Left lobe of liver (tissue), 2 donors: ENCODE measurements at regions not wholly inside any gene's neighbourhood (a gene's known extent, or its start where the extent isn't known, plus 50 kb on each side); places are given as distances from the start of the nearest gene placed in this dataset.
A peak's percentile ranks its signal among the peaks of the same experiment; 100 is the strongest.

Source experiments
- ATAC-seq: fragments of 200-7000 bp; cut with Tn5 transposase; one replicate; pipeline ENCODE4 v1.9.1; 2020; ENCODE audit warnings: mild to moderate bottlenecking, moderate library complexity
- DNase-seq: peaks from one replicate; pipeline ENCODE4 v3.0.0-alpha.2; 2020; ENCODE audit warnings: low spot score
- donor health status: DM: no; HTN: no; CAD: no; lungs with moderate emphysema.
- donor health status: DM: no; HTN: yes; CAD: no.

- DNase-seq (no peak), ATAC-seq (no peak)
Measured at GRCh38 chr9:103377667-103378066, 382.5 kb downstream of the CYLC2 start.

- DNase-seq, result peak; percentile 59
- ATAC-seq, result peak; percentile 100
Measured at GRCh38 chr9:103397868-103398600, 402.9 kb downstream of the CYLC2 start.

- no peak for ATAC-seq
Measured at GRCh38 chr9:103399535-103399934, 404.4 kb downstream of the CYLC2 start.

DNA sequence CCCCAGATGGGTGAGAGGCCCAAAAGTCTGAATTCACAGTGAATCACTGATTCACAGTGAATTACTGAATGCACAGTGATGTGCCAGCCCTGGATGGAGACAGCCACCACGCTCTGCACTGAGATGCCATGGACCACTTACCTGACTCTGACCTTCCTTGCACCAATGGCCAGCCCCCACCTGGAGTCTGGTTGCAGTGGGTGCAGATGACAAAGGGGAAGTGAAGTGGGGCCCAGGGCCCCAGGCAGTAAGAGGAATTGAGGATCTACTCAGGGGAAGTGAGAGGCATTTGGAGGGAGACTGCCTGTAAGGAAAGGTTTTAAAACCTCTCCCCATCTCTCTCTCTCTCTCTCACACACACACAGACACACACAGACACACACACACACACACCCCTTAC is 412.1 kb downstream of the CYLC2 start:
- no peak for ATAC-seq
- no peak for DNase-seq

More at GRCh38 chr9:103399535-103399934, 404.4 kb downstream of the CYLC2 start:
- no peak for DNase-seq

GRCh38 chr9:103410059-103410458 is 414.9 kb downstream of the CYLC2 start:
- ATAC-seq, result no peak
- DNase-seq, result no peak

- ATAC-seq (no peak), DNase-seq (no peak)
Measured at GRCh38 chr9:103427696-103428095, 432.6 kb downstream of the CYLC2 start.

GRCh38 chr9:103430469-103430868 is 435.3 kb downstream of the CYLC2 start:
- ATAC-seq, result no peak

DNA sequence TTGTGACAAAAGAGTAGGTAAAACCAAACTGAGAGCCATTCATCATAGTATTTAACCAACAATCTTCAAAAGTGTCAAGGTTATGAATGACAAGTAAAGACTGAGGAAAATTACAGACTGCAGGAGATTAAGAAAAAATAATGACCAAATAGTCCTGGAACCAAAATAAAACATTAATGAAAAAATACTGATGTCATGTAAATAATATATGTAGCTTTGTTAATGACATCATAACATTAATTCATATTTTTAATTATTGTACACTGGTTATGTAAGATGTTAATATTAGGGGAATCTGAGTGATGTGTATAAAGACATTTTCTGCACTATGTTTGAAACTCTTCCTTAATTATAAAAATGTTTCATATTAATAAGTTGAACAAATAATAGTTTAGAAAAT is 436.7 kb downstream of the CYLC2 start:
- ATAC-seq, result no peak
- no peak for DNase-seq

More at GRCh38 chr9:103430469-103430868, 435.3 kb downstream of the CYLC2 start:
- DNase-seq, result no peak

DNA sequence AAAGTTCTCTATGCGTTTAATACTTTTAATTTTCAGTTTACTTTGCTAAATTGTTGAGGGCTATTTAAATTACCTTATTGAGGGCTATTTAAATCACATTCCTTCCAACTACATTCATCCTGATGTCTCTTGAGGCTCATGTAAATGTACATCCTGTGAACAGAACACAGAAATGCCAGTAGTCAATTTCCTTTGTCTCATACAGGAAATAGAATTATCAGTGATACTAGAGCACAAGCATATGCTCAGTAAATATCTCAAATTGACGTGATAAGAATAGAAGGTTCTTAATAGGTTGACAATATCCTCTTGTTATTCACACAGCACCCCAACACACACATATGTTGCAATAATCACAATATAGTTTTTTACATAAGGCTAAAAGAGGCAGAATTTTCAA is 449.0 kb downstream of the CYLC2 start:
- ATAC-seq (no peak), DNase-seq (no peak)

DNA sequence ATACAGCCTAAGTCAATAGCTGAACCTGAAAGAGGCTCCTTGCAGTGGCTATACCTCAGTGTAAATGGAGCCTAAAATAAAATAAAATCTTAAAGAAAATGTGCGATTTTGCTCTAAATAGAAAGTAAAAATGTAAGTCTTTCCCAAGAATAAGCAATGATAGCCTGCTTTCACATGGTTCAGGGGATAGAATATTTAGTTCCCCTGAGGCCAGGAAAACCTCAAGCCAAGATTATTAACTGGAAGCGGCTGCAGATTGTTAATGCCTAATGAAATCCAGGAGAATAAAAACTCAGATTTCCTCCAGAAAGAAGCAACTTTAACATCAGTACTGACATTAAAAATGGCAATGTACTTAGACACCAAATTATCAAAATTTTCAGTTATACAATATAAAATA is 463.7 kb downstream of the CYLC2 start:
- ATAC-seq (no peak), DNase-seq (no peak)

DNA sequence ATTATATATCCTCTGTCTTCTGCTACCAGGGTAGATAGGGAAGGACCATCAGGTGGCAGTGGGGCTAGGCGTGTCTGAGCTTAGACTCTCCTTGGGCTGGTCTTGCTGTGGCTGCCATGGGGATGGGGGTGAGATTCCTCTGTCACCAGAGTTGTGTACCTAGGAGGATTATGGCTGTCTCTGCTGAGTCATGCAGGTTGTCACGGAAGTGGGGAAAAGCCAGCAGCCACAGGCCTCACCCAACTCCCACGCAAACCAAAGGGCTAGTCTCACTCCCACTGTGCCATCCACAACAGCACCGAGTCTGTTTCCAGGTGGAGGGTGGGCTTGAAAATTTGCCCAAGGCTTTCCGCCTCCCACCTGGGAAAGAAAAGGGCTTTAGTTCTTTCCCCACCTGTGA is 476.1 kb downstream of the CYLC2 start:
- DNase-seq (no peak), ATAC-seq (no peak)

- ATAC-seq, result no peak
- no peak for DNase-seq
Measured at GRCh38 chr9:103474156-103474555, 479.0 kb downstream of the CYLC2 start.

DNA sequence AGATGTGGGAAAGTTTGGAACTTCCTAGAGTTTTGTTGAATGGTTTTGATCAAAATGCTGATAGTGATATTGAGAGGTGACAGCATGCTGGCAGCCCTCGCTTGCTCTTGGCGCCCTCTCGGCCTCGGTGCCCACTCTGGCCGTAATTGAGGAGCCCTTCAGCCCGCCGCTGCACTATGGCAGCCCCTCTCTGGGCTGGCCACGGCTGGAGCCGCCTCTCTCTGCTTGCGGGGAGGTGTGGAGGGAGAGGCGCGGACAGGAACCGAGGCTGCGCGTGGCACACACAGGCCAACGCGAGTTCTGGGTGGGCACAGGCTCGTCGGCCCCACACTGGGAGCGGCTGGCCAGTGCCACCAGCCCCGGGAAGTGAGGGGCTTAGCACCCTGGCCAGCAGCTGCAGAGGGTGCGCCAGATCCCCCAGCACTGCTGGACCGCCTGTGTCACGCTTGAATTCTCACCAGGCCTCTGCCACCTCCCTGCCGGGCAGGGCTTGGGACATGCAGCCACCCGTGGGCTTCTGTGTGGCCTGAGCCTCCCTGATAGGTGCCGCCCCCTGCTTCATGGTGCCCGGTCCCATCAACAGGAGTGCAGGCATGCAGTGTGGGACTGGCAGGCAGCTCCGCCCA is 488.5 kb downstream of the CYLC2 start:
- ATAC-seq (no peak), DNase-seq (no peak)

DNA sequence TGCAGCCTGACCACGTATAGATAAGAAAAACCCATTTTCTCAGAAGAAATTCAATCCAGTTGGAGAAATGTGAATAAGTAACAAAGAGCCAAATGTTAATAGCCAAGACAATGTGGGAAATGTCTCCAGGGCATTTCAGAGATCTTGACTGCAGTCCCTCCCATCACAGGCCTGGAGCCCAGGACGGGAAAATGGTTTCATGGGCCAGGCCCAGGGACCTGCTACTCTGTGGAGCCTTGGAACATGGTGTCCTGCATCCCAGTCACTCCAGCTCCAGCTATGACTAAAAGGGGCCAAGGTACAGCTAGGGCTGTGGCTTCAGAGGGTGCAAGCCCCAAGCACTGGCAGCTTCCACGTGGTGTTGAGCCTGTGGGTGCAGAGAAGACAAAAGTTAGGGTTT is 490.0 kb downstream of the CYLC2 start:
- ATAC-seq, result no peak
- DNase-seq, result no peak

- ATAC-seq, result no peak
- no peak for DNase-seq
Measured at GRCh38 chr9:103514767-103515166, 519.6 kb downstream of the CYLC2 start.

- ATAC-seq, result no peak
- DNase-seq, result no peak
Measured at GRCh38 chr9:103522409-103522808, 527.3 kb downstream of the CYLC2 start.

GRCh38 chr9:103530934-103531333 is 535.8 kb downstream of the CYLC2 start:
- no peak for DNase-seq
- ATAC-seq, result no peak

DNA sequence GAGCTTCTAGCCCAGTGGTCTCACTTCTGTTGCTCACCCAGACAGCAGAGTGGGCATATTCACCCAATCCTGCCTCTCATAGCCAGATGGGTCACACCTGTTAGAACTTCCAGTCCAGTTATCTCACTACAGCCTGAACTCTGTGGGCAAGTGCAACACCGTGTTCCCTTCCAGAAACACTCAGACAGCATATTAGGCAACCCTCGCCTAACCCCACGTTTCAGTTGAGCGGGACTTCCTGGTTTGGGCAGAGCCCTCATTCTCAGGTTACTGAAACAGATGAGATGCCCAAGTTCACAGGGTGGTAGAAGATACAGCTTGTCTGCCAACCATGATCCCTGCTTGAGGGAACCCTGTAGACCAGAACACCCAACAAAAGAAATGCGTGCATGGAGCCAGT is 538.2 kb downstream of the CYLC2 start:
- ATAC-seq (no peak), DNase-seq (no peak)

GRCh38 chr9:103537426-103537825 is 542.3 kb downstream of the CYLC2 start:
- DNase-seq, result no peak
- no peak for ATAC-seq

- DNase-seq (no peak), ATAC-seq (no peak)
Measured at GRCh38 chr9:103545260-103545659, 548.8 kb upstream of the SMC2 start.

DNA sequence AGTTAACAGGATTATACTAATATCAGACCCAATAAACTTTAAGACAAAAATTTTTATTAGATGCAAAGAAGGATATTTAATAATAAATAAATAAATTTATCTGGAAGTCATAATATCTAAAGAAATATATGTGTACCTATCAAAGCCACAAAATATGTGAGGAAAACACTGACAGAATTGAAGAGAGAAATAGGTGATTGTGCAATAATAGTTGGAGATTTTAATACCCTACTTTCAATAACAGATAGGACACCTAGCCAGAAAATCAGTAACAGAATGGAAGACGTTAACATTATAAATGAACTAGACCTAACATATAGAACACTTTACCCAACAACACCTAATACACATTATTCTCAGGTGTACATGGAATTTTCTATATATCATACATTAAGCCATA is 541.4 kb upstream of the SMC2 start:
- ATAC-seq (no peak), DNase-seq (no peak)

GRCh38 chr9:103574056-103574455 is 520.1 kb upstream of the SMC2 start:
- ATAC-seq, result no peak

DNA sequence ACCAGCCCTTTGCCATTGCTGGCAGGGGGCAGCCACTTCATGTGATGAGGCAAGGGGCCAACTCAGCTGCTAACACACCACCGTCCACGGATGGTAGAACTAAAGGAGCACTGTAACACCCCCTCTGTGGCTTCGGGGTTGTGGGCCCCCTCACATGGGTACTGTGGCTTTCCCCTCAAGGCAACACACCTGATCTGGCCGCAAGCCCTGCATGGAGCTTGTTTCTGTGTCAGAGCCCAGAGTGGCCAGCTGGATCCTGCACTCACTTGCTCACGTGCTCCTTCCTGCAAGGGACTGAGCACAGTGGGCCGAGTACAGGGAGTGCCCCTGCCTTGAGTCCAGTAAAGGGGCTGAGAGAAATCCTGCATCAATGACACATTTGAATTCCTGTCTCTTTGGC is 507.4 kb upstream of the SMC2 start:
- DNase-seq, result no peak
- no peak for ATAC-seq

More at GRCh38 chr9:103574056-103574455, 520.1 kb upstream of the SMC2 start:
- no peak for DNase-seq
